Osteocyte (in vitro differentiated cells): ENCODE measurements at regions not wholly inside any gene's neighbourhood (a gene's known extent, or its start where the extent isn't known, plus 50 kb on each side); places are given as distances from the start of the nearest gene placed in this dataset.

Experiments used
- DNase-seq: peaks from one replicate; pipeline ENCODE4 v3.0.0; 2021; ENCODE audit warnings: mixed read lengths; ENCODE audit not compliant: unreplicated experiment; ENCODE audit errors: extremely low spot score
- H3K27ac Mint-ChIP-seq: one replicate; pipeline ENCODE4 v1.8.0; 2021; ENCODE audit warnings: mild to moderate bottlenecking, mixed read lengths; ENCODE audit not compliant: unreplicated experiment
- H3K27me3 Mint-ChIP-seq: one replicate; pipeline ENCODE4 v1.8.0; 2021; ENCODE audit warnings: mixed read lengths; ENCODE audit not compliant: unreplicated experiment
- H3K36me3 Mint-ChIP-seq: one replicate; pipeline ENCODE4 v1.8.0; 2021; ENCODE audit warnings: mixed read lengths; ENCODE audit not compliant: unreplicated experiment
- H3K4me1 Mint-ChIP-seq: one replicate; pipeline ENCODE4 v1.8.0; 2021; ENCODE audit warnings: mixed read lengths; ENCODE audit not compliant: unreplicated experiment
- H3K4me3 Mint-ChIP-seq: one replicate; pipeline ENCODE4 v1.8.0; 2021; ENCODE audit warnings: mild to moderate bottlenecking, moderate library complexity, mixed read lengths; ENCODE audit not compliant: unreplicated experiment
- H3K9me3 Mint-ChIP-seq: one replicate; pipeline ENCODE4 v1.8.0; 2021; ENCODE audit warnings: mixed read lengths; ENCODE audit not compliant: unreplicated experiment
- TF ChIP-seq, protein P1 (sequence below): fragments of 200-600 bp; sonication (generic); IDR thresholded peaks from 2 replicates; pipeline ENCODE4 v1.5.0; 2021; ENCODE audit warnings: antibody characterized with exemption, mild to moderate bottlenecking, moderate library complexity

DNA sequence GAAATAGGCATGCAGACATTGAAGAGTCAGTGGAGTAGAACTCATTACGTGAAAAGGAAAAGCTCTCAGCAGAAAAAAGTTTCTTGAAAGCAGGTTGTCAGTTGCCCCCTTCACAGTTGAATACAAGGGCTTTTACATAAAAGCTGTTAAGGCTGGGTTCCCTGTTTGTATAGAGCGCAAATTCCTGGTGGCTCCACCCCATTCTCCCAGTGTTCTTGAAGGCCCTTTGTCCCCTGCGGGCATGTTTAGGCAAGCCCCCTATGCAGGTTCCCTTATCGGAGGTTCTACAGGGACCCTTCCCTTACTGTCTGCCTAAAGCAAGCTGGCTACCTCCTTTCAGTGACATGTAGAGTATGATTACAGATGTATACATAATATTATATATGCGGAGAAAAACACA is 497.2 kb upstream of the SYT4 start:
- TF ChIP-seq, protein P1, sequence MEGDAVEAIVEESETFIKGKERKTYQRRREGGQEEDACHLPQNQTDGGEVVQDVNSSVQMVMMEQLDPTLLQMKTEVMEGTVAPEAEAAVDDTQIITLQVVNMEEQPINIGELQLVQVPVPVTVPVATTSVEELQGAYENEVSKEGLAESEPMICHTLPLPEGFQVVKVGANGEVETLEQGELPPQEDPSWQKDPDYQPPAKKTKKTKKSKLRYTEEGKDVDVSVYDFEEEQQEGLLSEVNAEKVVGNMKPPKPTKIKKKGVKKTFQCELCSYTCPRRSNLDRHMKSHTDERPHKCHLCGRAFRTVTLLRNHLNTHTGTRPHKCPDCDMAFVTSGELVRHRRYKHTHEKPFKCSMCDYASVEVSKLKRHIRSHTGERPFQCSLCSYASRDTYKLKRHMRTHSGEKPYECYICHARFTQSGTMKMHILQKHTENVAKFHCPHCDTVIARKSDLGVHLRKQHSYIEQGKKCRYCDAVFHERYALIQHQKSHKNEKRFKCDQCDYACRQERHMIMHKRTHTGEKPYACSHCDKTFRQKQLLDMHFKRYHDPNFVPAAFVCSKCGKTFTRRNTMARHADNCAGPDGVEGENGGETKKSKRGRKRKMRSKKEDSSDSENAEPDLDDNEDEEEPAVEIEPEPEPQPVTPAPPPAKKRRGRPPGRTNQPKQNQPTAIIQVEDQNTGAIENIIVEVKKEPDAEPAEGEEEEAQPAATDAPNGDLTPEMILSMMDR = no peak
- no peak overlapping the region for H3K4me3 Mint-ChIP-seq
- peaks cover 21% of the 10 kb centered on the region for H3K4me1 Mint-ChIP-seq
- H3K36me3 Mint-ChIP-seq = no peaks in the 10 kb centered on the region
- peaks cover 6% of the 10 kb centered on the region for H3K9me3 Mint-ChIP-seq
- no peak for DNase-seq
- H3K27ac Mint-ChIP-seq = no peak overlapping the region
- H3K27me3 Mint-ChIP-seq = no peaks in the 10 kb centered on the region

DNA sequence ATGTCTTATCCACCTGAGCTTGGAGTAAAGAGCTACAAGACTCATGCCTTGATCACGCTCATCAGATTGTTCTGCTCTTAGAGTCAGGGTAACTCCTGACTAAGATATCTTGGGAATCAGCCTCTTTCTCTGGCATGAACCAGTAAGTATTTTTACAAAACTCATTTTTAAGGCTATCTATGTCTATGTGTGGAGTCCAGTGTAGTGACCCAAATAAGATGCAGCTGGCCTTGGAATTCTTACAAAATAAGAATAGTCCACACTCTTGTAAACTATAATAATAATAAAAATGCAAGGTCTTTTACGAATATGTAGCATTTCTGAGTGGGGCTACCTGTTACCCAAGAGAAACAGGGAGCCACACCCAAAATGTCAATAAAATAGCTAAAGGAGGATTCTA is 498.3 kb upstream of the SYT4 start:
- Mint-ChIP-seq H3K9me3 (peaks cover 4% of the 10 kb centered on the region), H3K27me3 (no peaks in the 10 kb centered on the region), H3K36me3 (no peaks in the 10 kb centered on the region), H3K4me1 (peaks cover 32% of the 10 kb centered on the region), H3K27ac (no peak overlapping the region), H3K4me3 (no peak overlapping the region)
- DNase-seq = no peak
- TF ChIP-seq, protein P1 = no peak

DNA sequence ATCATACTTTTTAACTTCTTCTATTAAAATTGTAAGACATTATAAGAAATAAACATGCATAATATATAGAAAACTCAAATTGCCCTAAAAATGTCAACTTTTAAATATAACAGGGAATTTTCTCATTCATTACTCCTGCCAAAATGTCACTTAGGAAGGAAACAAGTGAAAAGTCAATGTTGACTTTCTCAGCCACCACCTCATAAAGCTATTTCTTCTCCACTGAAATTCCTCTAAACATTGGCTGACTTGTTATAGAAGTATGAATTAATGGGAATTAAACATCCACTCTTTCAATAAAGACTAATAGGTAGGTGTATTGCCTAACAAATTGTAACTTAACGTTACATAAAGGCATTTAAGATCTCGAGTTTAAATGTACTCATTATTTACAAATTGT is 499.7 kb upstream of the SYT4 start:
- DNase-seq = no peak
- H3K9me3 Mint-ChIP-seq = peaks cover 3% of the 10 kb centered on the region
- no peak overlapping the region for H3K4me3 Mint-ChIP-seq
- H3K27ac Mint-ChIP-seq = no peak overlapping the region
- H3K27me3 Mint-ChIP-seq = no peaks in the 10 kb centered on the region
- H3K4me1 Mint-ChIP-seq = peaks cover 42% of the 10 kb centered on the region
- H3K36me3 Mint-ChIP-seq = no peaks in the 10 kb centered on the region
- TF ChIP-seq, protein P1 = no peak

DNA sequence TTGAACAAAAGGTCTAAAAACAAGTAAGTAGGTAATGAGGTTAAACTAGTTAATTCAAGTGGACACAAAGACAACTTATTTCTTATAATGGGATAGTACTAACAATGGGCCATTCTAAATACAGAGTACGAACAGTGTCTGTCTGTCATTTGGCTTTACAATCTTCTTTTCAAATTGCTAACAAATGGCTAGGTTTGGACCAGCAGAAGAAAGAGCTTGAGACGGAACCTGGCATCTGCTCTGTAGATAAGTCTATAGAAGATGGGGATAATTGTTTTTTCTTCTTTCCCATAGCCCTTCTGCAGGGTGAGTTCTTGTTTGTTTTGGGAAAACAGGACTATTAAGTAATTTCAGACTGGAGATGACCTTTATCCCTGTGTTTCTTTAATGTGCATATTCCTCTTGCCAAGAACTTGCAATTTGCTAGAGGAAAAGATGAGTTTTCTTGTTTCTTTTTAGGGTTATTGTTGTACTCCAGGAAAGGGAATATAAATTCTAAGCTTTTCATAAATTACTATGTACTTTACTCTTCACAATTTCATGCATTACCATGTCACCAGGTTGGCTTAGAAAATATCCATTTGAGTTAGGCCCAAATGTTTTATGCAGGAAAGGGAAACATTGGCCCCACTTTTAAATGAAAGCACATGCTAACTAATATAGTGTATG is 500.5 kb upstream of the SYT4 start:
- Mint-ChIP-seq H3K4me1 (peaks cover 46% of the 10 kb centered on the region), H3K27ac (no peak overlapping the region), H3K36me3 (no peaks in the 10 kb centered on the region), H3K27me3 (no peaks in the 10 kb centered on the region), H3K4me3 (no peak overlapping the region), H3K9me3 (peaks cover 3% of the 10 kb centered on the region)
- TF ChIP-seq, protein P1 = no peak
- no peak for DNase-seq

DNA sequence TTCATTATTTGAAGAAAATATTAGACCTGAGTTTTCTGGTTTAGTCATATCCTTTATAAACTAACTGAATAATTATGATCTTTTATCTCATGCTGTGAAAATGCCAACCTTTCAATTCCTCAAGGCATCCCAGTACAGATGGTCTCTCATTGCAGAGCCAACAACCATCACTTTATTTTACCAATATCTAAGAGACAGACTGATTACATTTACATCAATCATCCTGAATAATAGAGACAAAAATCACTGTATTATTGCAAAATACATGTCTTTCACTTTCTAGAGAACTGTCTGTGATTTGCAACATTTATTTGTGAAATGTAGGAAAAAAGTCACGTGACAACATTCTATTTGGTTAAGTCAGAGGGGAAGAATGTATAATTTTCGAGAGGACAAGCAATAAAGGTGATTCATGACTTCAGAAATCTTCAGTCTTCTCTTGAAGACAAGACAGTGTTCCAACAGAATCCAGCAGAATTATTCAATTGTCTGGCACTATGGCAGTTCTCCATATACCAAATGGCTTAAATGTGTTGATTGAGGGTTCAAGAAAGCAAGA is 503.6 kb upstream of the SYT4 start:
- no peak for DNase-seq
- Mint-ChIP-seq H3K9me3 (peaks cover 3% of the 10 kb centered on the region), H3K36me3 (no peaks in the 10 kb centered on the region), H3K4me3 (no peak overlapping the region), H3K27me3 (no peaks in the 10 kb centered on the region), H3K4me1 (peaks cover 43% of the 10 kb centered on the region), H3K27ac (peak overlapping the region; percentile 47)
- TF ChIP-seq, protein P1 = no peak
